ENCODE measurements at regions not wholly inside any gene's neighbourhood (a gene's known extent, or its start where the extent isn't known, plus 50 kb on each side); places are given as distances from the start of the nearest gene placed in this dataset.

DNA sequence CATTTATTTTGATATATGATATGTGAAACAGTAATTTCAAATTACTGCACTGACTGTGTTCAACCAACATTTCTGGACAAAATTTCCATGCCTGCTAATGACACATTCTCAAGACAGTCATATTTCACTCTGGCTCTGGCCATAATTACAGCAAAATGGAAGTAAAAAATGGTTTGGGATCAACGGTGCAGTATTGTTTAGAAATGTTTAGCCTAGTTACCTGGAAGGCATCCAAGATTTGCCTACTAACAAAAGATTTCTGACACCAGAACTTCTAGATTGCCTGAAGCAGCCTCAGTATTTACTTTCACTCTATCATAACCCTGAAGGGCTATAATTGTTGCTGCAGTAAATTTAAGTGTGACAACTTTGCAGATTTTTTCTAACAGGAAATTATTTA is 416.3 kb downstream of the PCDH10 start:
- TF ChIP-seq RAD21 (conservative IDR thresholded peaks at IDR 0.05): no peak
- TF ChIP-seq, protein P1, sequence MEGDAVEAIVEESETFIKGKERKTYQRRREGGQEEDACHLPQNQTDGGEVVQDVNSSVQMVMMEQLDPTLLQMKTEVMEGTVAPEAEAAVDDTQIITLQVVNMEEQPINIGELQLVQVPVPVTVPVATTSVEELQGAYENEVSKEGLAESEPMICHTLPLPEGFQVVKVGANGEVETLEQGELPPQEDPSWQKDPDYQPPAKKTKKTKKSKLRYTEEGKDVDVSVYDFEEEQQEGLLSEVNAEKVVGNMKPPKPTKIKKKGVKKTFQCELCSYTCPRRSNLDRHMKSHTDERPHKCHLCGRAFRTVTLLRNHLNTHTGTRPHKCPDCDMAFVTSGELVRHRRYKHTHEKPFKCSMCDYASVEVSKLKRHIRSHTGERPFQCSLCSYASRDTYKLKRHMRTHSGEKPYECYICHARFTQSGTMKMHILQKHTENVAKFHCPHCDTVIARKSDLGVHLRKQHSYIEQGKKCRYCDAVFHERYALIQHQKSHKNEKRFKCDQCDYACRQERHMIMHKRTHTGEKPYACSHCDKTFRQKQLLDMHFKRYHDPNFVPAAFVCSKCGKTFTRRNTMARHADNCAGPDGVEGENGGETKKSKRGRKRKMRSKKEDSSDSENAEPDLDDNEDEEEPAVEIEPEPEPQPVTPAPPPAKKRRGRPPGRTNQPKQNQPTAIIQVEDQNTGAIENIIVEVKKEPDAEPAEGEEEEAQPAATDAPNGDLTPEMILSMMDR (IDR thresholded peaks at IDR 0.05; ENCODE audit: poor library complexity, severe bottlenecking): no peak
- no peak for TF ChIP-seq EZH2 (IDR thresholded peaks at IDR 0.05; ENCODE audit: borderline replicate concordance, insufficient read depth, low read length, poor library complexity, severe bottlenecking)
- TF ChIP-seq POLR2AphosphoS5 (IDR thresholded peaks at IDR 0.05): no peak
- TF ChIP-seq TAF1 (IDR thresholded peaks at IDR 0.05; ENCODE audit: low read depth): no peak
- TF ChIP-seq MXI1 (conservative IDR thresholded peaks at IDR 0.05; ENCODE audit: poor library complexity, severe bottlenecking): no peak
- TF ChIP-seq, protein P2, sequence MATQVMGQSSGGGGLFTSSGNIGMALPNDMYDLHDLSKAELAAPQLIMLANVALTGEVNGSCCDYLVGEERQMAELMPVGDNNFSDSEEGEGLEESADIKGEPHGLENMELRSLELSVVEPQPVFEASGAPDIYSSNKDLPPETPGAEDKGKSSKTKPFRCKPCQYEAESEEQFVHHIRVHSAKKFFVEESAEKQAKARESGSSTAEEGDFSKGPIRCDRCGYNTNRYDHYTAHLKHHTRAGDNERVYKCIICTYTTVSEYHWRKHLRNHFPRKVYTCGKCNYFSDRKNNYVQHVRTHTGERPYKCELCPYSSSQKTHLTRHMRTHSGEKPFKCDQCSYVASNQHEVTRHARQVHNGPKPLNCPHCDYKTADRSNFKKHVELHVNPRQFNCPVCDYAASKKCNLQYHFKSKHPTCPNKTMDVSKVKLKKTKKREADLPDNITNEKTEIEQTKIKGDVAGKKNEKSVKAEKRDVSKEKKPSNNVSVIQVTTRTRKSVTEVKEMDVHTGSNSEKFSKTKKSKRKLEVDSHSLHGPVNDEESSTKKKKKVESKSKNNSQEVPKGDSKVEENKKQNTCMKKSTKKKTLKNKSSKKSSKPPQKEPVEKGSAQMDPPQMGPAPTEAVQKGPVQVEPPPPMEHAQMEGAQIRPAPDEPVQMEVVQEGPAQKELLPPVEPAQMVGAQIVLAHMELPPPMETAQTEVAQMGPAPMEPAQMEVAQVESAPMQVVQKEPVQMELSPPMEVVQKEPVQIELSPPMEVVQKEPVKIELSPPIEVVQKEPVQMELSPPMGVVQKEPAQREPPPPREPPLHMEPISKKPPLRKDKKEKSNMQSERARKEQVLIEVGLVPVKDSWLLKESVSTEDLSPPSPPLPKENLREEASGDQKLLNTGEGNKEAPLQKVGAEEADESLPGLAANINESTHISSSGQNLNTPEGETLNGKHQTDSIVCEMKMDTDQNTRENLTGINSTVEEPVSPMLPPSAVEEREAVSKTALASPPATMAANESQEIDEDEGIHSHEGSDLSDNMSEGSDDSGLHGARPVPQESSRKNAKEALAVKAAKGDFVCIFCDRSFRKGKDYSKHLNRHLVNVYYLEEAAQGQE (IDR thresholded peaks at IDR 0.05; ENCODE audit: borderline replicate concordance): no peak
- no peak for TF ChIP-seq EP300 (conservative IDR thresholded peaks at IDR 0.05; ENCODE audit: poor library complexity, severe bottlenecking)

Data from neural cell (in vitro differentiated cells).